ENCODE measurements at regions not wholly inside any gene's neighbourhood (a gene's known extent, or its start where the extent isn't known, plus 50 kb on each side); places are given as distances from the start of the nearest gene placed in this dataset.

- Histone ChIP-seq H3K36me3 (ENCODE audit: insufficient read depth, low read length) (no peaks in the 10 kb centered on the region), H3K4me1 (ENCODE audit: insufficient read depth, low read length) (peaks cover 6% of the 10 kb centered on the region), H3K9me3 (ENCODE audit: control insufficient read depth, insufficient read depth, low read length) (no peaks in the 10 kb centered on the region), H3K9ac (ENCODE audit: low read depth, low read length) (no peak overlapping the region)
These were observed 235.4 kb downstream of the TTLL7 start for GRCh38 chr1:83763361-83764095.

- Histone ChIP-seq H3K9me3 (ENCODE audit: control insufficient read depth, insufficient read depth, low read length) (no peaks in the 10 kb centered on the region), H3K36me3 (ENCODE audit: insufficient read depth, low read length) (no peaks in the 10 kb centered on the region), H3K9ac (ENCODE audit: low read depth, low read length) (no peak overlapping the region), H3K4me1 (ENCODE audit: insufficient read depth, low read length) (peaks cover 6% of the 10 kb centered on the region)
These were observed 236.5 kb downstream of the TTLL7 start for GRCh38 chr1:83762416-83762815.

- Histone ChIP-seq H3K4me1 (ENCODE audit: insufficient read depth, low read length) (peaks cover 6% of the 10 kb centered on the region), H3K36me3 (ENCODE audit: insufficient read depth, low read length) (no peaks in the 10 kb centered on the region), H3K9me3 (ENCODE audit: control insufficient read depth, insufficient read depth, low read length) (no peaks in the 10 kb centered on the region), H3K9ac (ENCODE audit: low read depth, low read length) (no peak overlapping the region)
These were observed 236.9 kb downstream of the TTLL7 start for GRCh38 chr1:83762039-83762365.

- Histone ChIP-seq H3K4me1 (ENCODE audit: insufficient read depth, low read length) (peaks cover 6% of the 10 kb centered on the region), H3K9me3 (ENCODE audit: control insufficient read depth, insufficient read depth, low read length) (no peaks in the 10 kb centered on the region), H3K9ac (ENCODE audit: low read depth, low read length) (no peak overlapping the region), H3K36me3 (ENCODE audit: insufficient read depth, low read length) (no peaks in the 10 kb centered on the region)
These were observed 237.5 kb downstream of the TTLL7 start for GRCh38 chr1:83761167-83762038.

- no peaks in the 10 kb centered on the region for H3K9me3 ChIP-seq (ENCODE audit: control insufficient read depth, insufficient read depth, low read length)
- H3K4me1 ChIP-seq (ENCODE audit: insufficient read depth, low read length), result peaks cover 6% of the 10 kb centered on the region
- no peak overlapping the region for H3K9ac ChIP-seq (ENCODE audit: low read depth, low read length)
- H3K36me3 ChIP-seq (ENCODE audit: insufficient read depth, low read length), result no peaks in the 10 kb centered on the region
These were observed 238.5 kb downstream of the TTLL7 start for GRCh38 chr1:83760226-83761021.

GRCh38 chr1:83756984-83757717 is 241.8 kb downstream of the TTLL7 start:
- no peaks in the 10 kb centered on the region; the same call in none of the 2 replicates for H3K4me1 ChIP-seq (ENCODE audit: insufficient read depth, low read length)
- no peaks in the 10 kb centered on the region for H3K9me3 ChIP-seq (ENCODE audit: control insufficient read depth, insufficient read depth, low read length)
- H3K9ac ChIP-seq (ENCODE audit: low read depth, low read length), result no peak overlapping the region
- no peaks in the 10 kb centered on the region for H3K36me3 ChIP-seq (ENCODE audit: insufficient read depth, low read length)

- Histone ChIP-seq H3K36me3 (ENCODE audit: insufficient read depth, low read length) (no peaks in the 10 kb centered on the region), H3K9ac (ENCODE audit: low read depth, low read length) (no peak overlapping the region), H3K9me3 (ENCODE audit: control insufficient read depth, insufficient read depth, low read length) (no peaks in the 10 kb centered on the region; the same call in 1 of the 2 replicates), H3K4me1 (ENCODE audit: insufficient read depth, low read length) (no peaks in the 10 kb centered on the region)
These were observed 247.3 kb downstream of the TTLL7 start for GRCh38 chr1:83751602-83752001.

GRCh38 chr1:83750201-83750600 is 248.7 kb downstream of the TTLL7 start:
- H3K9ac ChIP-seq (ENCODE audit: low read depth, low read length), result no peak overlapping the region
- no peaks in the 10 kb centered on the region; the same call in 1 of the 2 replicates for H3K9me3 ChIP-seq (ENCODE audit: control insufficient read depth, insufficient read depth, low read length)
- H3K36me3 ChIP-seq (ENCODE audit: insufficient read depth, low read length), result no peaks in the 10 kb centered on the region
- no peaks in the 10 kb centered on the region for H3K4me1 ChIP-seq (ENCODE audit: insufficient read depth, low read length)

- Histone ChIP-seq H3K9ac (ENCODE audit: low read depth, low read length) (no peak overlapping the region), H3K4me1 (ENCODE audit: insufficient read depth, low read length) (no peaks in the 10 kb centered on the region), H3K9me3 (ENCODE audit: control insufficient read depth, insufficient read depth, low read length) (no peaks in the 10 kb centered on the region; the same call in 1 of the 2 replicates), H3K36me3 (ENCODE audit: insufficient read depth, low read length) (no peaks in the 10 kb centered on the region)
These were observed 251.0 kb downstream of the TTLL7 start for GRCh38 chr1:83747853-83748482.

GRCh38 chr1:83746234-83746633 is 252.7 kb downstream of the TTLL7 start:
- Histone ChIP-seq H3K4me1 (ENCODE audit: insufficient read depth, low read length) (peaks cover 7% of the 10 kb centered on the region; the same call in 1 of the 2 replicates), H3K9ac (ENCODE audit: low read depth, low read length) (no peak overlapping the region), H3K9me3 (ENCODE audit: control insufficient read depth, insufficient read depth, low read length) (no peaks in the 10 kb centered on the region; the same call in 1 of the 2 replicates), H3K36me3 (ENCODE audit: insufficient read depth, low read length) (no peaks in the 10 kb centered on the region)

- Histone ChIP-seq H3K4me1 (ENCODE audit: insufficient read depth, low read length) (peaks cover 8% of the 10 kb centered on the region; the same call in 1 of the 2 replicates), H3K9ac (ENCODE audit: low read depth, low read length) (no peak overlapping the region), H3K36me3 (ENCODE audit: insufficient read depth, low read length) (no peaks in the 10 kb centered on the region), H3K9me3 (ENCODE audit: control insufficient read depth, insufficient read depth, low read length) (no peaks in the 10 kb centered on the region)
These were observed 256.5 kb downstream of the TTLL7 start for GRCh38 chr1:83742446-83742845.

- peaks cover 8% of the 10 kb centered on the region; the same call in 1 of the 2 replicates for H3K4me1 ChIP-seq (ENCODE audit: insufficient read depth, low read length)
- no peaks in the 10 kb centered on the region for H3K9me3 ChIP-seq (ENCODE audit: control insufficient read depth, insufficient read depth, low read length)
- H3K36me3 ChIP-seq (ENCODE audit: insufficient read depth, low read length), result no peaks in the 10 kb centered on the region
- H3K9ac ChIP-seq (ENCODE audit: low read depth, low read length), result no peak overlapping the region
These were observed 257.2 kb downstream of the TTLL7 start for GRCh38 chr1:83741770-83742169.

- peaks cover 8% of the 10 kb centered on the region; the same call in 1 of the 2 replicates for H3K4me1 ChIP-seq (ENCODE audit: insufficient read depth, low read length)
- H3K9me3 ChIP-seq (ENCODE audit: control insufficient read depth, insufficient read depth, low read length), result no peaks in the 10 kb centered on the region
- H3K9ac ChIP-seq (ENCODE audit: low read depth, low read length), result no peak overlapping the region
- no peaks in the 10 kb centered on the region for H3K36me3 ChIP-seq (ENCODE audit: insufficient read depth, low read length)
These were observed 257.6 kb downstream of the TTLL7 start for GRCh38 chr1:83741348-83741747.

All from ES-I3 (cell line).